Fibroblast of peridontal ligament (primary cell): ENCODE measurements at regions not wholly inside any gene's neighbourhood (a gene's known extent, or its start where the extent isn't known, plus 50 kb on each side); places are given as distances from the start of the nearest gene placed in this dataset.

ENCODE experiments used
- DNase-seq: peaks from one replicate; pipeline ENCODE4 v3.0.0-alpha.2; 2010; ENCODE audit errors: extremely low read depth

- DNase-seq = no peak
Observed at GRCh38 chr20:24139846-24140245, 151.3 kb upstream of the GGTLC1 start.

- no peak for DNase-seq
Observed at GRCh38 chr20:24138951-24139350, 150.4 kb upstream of the GGTLC1 start.

GRCh38 chr20:24138196-24138857 lies 149.7 kb upstream of the GGTLC1 start:
- DNase-seq = no peak

- DNase-seq = no peak
Observed at GRCh38 chr20:24136659-24137246, 148.2 kb upstream of the GGTLC1 start.

- DNase-seq = no peak
Observed at GRCh38 chr20:24135781-24136180, 147.2 kb upstream of the GGTLC1 start.

- DNase-seq = no peak
Observed at GRCh38 chr20:24134930-24135329, 146.4 kb upstream of the GGTLC1 start.

- no peak for DNase-seq
Observed at GRCh38 chr20:24134284-24134683, 145.7 kb upstream of the GGTLC1 start.

- DNase-seq = no peak
Observed at GRCh38 chr20:24132246-24132645, 143.7 kb upstream of the GGTLC1 start.

GRCh38 chr20:24131684-24132083 lies 143.1 kb upstream of the GGTLC1 start:
- no peak for DNase-seq

GRCh38 chr20:24131281-24131680 lies 142.7 kb upstream of the GGTLC1 start:
- DNase-seq = no peak

- no peak for DNase-seq
Observed at GRCh38 chr20:24129641-24130040, 141.1 kb upstream of the GGTLC1 start.

- DNase-seq = no peak
Observed at GRCh38 chr20:24124951-24125650, 136.5 kb upstream of the GGTLC1 start.

GRCh38 chr20:24124003-24124402 lies 135.4 kb upstream of the GGTLC1 start:
- no peak for DNase-seq

GRCh38 chr20:24118441-24119175 lies 130.0 kb upstream of the GGTLC1 start:
- no peak for DNase-seq

- peak; percentile 13 for DNase-seq
Observed at GRCh38 chr20:24118034-24118433, 129.5 kb upstream of the GGTLC1 start.

GRCh38 chr20:24117383-24117782 lies 128.8 kb upstream of the GGTLC1 start:
- no peak for DNase-seq

- no peak for DNase-seq
Observed at GRCh38 chr20:24116611-24117010, 128.0 kb upstream of the GGTLC1 start.

GRCh38 chr20:24112360-24112759 lies 123.8 kb upstream of the GGTLC1 start:
- DNase-seq = no peak

- no peak for DNase-seq
Observed at GRCh38 chr20:24111858-24112257, 123.3 kb upstream of the GGTLC1 start.

GRCh38 chr20:24109537-24109936 lies 121.0 kb upstream of the GGTLC1 start:
- DNase-seq = no peak

GRCh38 chr20:24109008-24109407 lies 120.4 kb upstream of the GGTLC1 start:
- no peak for DNase-seq

GRCh38 chr20:24108581-24108980 lies 120.0 kb upstream of the GGTLC1 start:
- DNase-seq = no peak
